NCI-H774 (cell line): ENCODE measurements at regions not wholly inside any gene's neighbourhood (a gene's known extent, or its start where the extent isn't known, plus 50 kb on each side); places are given as distances from the start of the nearest gene placed in this dataset.

Experiments used
- DNase-seq: peaks from one replicate; lab custom pipeline; 2025; lab: John Stamatoyannopoulos, UW

DNA sequence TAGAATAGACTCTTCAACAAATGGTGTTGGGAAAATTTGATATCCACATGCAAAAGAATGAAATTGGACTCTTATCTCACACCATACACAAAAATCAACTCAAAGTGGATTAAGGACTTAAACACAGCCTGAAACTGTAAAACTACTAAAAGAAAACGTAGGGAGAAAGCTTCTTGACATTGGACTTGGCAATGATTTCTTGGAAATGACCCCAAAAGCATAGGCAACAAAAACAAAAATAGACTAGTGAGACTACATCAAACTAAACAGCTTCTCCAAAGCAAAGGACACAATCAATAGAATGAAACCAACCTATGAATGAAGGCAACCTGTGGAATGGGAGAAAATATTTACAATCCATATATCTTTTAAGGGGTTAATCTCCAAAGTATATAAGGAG, 94.7 kb upstream of the INTU start:
- DNase-seq = no peak

DNA sequence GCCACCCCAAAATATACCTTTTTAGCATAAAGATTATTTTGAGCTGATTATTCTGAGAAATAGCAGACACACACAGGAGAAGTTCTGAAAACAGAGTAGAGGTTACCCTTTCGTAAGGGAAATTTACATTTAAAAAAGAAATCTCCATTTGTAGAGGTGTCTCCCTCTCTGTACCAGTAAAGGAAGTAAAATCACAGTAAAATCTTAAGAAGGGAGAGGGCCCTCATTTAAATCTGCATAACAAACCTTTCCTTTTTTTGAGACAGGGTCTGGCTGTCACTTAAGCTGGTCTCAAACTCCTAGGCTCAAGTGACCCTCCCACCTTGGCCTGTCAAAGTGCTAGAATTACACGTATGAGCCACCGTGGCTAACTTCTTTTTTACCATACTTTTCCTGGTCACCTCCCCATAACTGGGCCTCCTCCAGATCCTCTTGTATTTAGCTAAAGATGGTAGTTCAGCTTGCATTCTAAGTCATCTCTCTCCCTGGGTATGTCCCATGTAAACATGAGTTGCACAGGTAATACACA, 92.2 kb upstream of the INTU start:
- DNase-seq = no peak

DNA sequence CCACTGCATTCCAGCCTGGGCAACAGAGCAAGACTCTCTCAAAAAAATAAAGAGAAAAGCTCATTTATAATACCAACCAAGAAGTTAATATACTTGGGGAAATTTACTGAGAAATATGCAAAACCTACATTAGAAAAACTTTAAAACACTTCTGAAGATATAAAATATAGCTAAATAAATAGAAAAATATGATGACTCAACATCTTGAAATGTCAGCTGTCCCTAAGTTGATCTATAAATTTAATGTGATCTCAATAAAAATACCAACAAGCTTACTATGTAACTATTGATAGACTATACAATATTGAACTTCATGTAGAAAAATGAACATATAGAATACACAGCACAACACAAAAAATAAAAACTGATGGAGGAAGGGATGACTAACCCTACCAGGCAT, 87.5 kb upstream of the INTU start:
- DNase-seq = no peak

DNA sequence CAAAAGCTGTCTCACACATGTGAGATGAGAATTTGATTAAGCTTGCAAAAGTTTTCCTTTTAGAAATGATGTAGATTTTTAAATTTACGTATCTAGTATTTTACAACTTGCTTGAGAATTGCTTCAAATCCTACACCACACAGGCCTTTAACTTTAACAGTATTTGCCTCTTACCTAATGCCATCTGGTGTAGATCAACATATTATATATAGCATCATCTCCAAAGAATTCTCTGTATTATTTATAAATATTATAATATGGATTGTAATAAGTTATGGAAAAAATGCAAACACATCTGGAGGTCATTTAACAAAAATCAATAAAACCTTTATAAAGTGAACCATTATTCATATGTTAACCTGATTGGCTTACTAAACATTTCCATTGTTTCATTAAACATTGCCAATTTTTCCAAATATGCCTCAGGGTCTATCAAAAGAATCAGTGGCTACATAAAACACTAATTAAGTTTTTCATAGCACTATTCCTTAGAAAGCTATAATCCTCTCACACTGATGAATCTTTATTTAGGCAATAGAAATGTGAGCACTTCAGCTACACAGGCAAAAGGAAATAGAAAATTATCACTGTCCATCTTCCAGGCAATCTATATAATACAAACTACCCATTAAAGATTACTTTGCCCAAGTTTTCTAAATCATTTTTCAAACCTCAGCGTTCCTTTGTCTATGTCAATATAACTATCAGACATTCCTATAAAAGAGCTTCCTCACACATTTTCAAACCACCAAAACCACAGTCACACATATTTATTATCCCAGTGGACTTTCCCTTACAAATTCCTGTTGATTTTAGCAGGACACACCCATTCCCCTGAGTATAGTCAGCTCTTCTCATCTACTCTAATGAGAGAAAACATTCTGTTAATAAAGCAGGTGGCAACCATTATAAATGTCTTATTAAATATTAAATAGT, 83.5 kb upstream of the INTU start:
- DNase-seq = no peak

DNA sequence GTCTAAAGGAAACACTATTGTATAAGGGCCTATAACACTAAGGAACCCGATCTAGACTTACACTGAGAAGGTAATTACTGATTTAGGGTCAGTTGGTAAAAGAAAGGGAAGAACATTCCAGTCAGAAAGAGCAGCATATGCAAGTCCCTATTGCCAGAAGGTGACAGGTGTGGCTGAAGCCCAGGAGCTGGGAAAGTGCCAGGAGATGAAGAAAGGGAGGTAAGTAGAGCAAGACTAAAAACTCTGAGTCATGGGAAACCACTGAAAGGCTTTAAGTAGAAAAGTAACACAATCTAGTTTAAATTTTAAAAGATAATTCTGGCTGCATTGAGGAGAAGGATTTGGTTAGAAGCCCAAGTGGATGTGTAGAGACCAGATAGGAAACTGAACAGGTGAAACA, 77.7 kb upstream of the INTU start:
- DNase-seq = no peak

DNA sequence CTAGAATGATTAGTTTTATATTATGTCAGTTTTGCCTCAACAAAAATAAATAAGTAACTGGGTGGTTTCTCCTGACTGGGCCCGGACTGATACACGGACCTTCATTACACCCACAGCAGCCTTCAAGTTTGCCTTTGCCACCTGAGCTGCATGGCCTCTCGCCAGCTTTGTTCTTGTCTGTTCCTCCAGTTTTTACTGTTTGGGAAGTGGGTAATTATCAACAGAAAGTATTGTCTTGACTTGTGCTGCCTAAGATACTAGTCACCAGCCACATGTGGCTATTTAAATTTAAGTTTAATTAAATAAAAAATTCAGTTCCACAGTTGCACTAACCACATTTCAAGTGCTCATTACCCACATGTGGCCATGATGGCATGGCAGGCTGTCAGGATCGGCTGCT, 74.7 kb upstream of the INTU start:
- DNase-seq = no peak

DNA sequence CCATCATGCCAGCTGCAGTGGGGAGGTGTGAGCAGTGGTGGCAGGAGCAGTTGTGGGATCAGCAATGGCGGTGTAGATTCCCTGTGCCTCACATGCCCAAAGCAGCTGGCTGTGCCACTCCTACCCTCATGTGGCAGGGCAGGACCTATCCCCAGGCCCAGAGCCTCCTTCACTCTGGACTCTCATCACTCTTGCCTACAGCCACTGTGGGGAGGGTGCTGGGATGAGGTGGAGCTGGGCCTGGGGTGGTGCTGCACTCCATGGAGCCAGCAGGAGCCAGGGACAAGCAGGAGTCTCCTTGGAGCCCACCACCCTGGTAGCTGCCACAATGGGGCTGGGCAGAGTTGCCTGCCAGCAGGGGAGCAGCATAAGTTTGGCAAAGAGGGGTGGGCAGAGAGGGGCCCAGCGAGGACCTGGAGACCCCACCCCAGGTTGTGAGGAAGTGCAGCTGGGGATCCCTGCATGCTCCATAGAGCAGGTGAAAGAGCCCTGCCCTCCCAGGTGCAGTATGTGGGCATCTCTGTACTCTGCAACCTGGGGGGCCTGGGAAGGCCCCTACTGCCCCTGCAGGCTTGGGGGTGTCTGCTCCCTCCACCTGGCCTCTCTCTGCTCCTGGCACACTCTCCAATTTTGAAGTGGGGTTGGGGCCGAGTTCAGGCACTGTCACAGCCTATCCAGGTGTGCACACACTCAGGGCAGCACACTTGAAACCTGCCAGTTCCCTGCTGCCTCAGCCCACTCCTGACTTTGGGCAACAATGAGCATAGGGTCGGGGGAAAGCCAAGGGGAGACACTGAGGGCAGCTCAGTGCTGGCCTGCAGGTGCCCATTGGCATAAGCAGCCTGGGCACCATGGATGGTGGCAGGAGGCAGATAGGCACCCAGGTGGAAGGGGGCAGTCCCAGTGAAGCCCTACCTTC, 74.0 kb upstream of the INTU start:
- no peak for DNase-seq

DNA sequence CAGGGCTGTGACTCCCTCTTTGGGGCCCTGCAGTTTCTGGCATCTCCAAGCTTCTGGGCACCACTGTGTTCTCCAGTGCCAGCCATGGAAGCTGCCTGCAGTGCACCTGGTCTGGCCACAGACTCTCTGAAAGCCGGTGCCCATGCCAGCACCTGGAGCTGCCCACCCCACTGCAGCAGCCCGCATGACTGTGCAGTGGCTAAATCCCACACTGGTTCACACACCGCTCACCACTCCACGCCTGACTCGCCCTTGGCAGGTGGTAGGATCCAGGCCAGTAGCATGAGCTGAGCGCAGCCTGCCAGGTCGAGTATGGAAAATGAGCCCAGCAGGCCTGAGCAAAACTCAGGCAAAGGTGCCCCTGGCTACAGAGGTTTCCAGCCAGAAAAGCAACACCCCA, 72.8 kb upstream of the INTU start:
- no peak for DNase-seq

DNA sequence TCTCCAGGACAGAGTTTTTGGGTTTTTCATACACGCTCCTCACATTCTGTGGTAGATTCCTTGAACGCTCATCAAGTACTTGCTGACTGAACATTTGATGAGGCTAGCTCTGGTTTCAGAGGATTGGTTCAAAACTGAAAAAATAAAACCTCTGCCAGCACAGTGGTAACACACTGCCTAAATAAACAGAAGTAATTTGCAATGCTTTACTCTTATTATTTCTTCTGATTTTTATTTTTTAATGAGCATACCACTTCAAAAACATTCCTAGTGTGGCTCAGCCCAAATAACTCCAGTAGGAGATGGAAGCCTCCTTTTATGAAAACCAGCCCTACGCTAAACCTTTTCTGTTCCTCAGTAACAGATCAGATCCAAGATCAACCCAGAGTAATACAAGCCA, 72.0 kb upstream of the INTU start:
- no peak for DNase-seq

DNA sequence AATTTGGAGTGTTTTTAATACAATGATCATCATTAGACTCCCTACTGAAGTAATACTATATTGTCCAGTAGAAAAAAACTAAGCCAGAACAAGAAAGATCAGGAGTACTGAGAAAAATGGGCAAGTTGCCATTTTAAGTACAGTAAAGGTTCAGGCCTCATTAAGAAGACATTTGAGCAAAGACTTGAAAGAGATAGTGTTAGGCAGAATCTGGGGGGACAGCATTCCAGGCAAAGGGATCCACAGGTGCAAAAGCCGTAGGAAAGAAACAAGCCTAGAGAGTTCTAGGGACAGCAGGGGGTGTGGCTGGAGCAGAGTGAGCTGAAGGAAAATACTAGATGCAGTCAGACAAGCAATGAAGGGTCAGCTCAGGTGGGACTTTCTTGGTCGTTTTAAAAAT, 58.1 kb upstream of the INTU start:
- DNase-seq = no peak

DNA sequence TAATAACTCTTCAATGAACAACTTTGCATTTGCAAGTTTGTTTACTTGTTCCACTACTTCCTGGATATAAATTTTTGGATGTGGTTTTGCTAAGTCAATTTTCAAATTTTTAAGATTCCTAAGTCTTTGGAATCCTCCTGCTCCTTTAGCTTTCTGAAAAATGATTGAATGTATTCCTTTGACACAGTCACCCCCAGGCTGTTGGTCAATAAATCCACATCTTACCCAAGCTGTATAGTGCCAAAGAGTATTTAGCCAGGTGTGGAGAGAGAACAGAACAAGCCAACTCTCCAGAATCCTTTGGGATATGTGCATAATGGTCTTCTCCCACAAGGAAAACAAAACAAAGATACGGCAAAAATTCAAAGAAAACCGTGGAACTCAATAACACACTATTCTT, 56.9 kb upstream of the INTU start:
- no peak for DNase-seq

DNA sequence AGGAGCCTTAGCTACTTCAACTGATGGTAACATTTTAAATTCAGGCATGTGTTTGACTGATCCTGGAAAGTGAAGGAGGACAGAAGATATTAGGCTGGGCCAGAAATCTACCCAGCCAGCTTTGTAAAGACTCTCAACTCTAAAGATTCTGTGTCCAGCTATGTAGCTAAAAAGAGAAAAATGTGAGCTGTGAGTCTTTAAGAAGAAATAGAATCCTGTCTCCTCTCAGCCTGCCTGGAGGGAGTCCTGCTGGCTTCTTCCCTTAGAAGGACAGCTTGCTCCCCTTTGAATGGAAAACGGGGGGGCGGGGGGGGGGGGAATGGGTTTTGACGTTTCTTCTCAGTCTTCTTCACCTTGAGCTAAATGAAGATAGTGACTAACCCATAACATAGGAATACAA, 54.3 kb upstream of the INTU start:
- DNase-seq = no peak

DNA sequence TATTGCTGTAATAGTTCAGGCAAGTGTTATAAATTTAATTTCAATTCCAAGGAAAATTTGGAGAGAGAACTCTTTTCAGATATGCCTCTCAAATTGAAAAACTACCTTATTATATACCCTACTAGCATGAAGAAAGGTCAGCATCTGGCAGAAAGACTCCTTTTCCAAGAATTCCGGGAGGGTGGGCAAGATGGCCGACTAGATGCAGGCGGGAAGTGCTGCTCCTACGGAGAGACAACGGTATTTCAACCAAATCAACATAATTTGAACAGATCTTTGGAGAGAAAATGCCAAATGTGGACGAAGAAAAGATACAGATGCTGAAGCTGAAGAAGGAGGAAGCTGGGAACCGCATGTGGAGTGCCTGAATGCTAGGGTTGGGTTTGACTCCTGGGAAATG, 53.8 kb upstream of the INTU start:
- no peak for DNase-seq

DNA sequence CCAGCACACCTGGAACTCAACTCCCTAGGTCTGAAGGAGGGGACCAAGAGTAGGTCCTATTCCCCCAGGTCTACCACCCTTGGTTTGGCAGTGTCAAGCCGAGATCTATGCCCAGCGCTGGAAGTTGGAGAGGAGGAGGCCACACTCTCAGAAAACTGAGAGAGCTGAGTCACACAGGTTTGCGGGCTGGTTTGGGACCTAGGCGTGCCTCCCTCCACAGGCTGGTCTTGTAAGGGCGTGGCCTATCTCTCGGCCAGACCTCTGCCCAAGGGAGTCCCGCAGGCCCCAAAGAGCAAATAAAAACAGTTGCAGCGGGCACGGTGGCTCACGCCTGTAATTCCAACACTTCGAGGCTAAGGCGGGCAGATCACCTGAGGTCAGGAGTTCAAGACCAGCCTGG, 52.9 kb upstream of the INTU start:
- no peak for DNase-seq

DNA sequence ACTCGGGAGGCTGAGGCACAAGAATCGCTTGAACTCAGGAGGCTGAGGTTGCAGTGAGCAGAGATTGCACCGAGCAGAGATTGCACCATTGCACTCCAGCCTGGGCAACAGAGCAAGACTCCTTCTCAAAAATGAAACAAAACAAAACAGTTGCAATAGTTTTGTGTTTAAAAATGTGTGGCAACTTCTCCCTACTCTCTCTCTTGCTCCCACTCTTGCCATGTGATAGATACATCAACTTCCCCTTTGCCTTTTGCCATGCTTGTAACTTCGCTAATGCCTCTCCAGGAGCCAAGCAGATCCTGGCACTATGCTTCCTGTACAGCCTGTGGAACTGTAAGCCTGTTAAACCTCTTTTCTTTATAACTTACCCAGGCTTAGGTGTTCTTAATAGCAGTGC, 52.5 kb upstream of the INTU start:
- no peak for DNase-seq

DNA sequence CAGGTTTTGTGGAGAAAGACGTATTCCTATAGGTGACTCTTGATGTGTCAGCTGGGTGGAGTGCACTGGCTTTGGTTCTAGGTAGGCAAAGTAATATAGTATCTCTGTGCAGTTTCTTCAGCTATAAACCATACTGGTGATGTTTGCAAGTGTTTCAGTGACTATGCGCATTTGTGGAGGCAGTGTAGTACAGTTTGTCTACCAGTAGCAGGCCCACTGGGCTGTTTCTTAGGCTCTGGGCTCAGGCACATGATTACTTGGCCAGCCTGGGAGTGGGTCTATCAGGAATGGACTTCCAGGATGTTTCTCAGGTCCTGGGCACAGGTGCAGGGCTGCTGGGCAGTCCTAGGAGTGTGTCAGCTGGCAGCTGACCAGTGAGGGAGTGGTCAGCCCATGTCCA, 51.9 kb upstream of the INTU start:
- no peak for DNase-seq
